Neutrophil (primary cell): ENCODE measurements at regions not wholly inside any gene's neighbourhood (a gene's known extent, or its start where the extent isn't known, plus 50 kb on each side); places are given as distances from the start of the nearest gene placed in this dataset.

Experiments
- H3K27ac ChIP-seq: fragments of 200-600 bp; sonication (generic); 2 replicates; pipeline ENCODE4 v1.5.1; 2016; ENCODE audit warnings: mild to moderate bottlenecking, moderate library complexity
- H3K27me3 ChIP-seq: fragments of 200-600 bp; sonication (generic); 2 replicates; pipeline ENCODE4 v1.6.0; 2016; ENCODE audit warnings: mild to moderate bottlenecking
- H3K36me3 ChIP-seq: fragments of 200-600 bp; sonication (generic); 2 replicates; pipeline ENCODE4 v1.5.1; 2017
- H3K4me1 ChIP-seq, 2 experiments: fragments of 200-600 bp in 1 of 2; sonication (generic) in 1 of 2; 1 replicate in 1 of 2; 2 replicates in 1 of 2; pipeline versions ENCODE4 v1.5.1 to v1.6.1; 2013 to 2016; ENCODE audit warnings: low read depth in 1 of 2, low read length in 1 of 2, mild to moderate bottlenecking in 1 of 2, moderate library complexity in 1 of 2; ENCODE audit not compliant: control insufficient read depth in 1 of 2, insufficient read depth in 1 of 2
- H3K4me3 ChIP-seq, 2 experiments: fragments of 200-600 bp in 1 of 2; sonication (generic) in 1 of 2; 1 replicate in 1 of 2; 2 replicates in 1 of 2; pipeline ENCODE4 v1.5.1; 2013 to 2016; ENCODE audit warnings: low read depth in 1 of 2, low read length in 1 of 2, mild to moderate bottlenecking in 1 of 2, moderate library complexity in 1 of 2
- H3K9me3 ChIP-seq: fragments of 200-600 bp; sonication (generic); 2 replicates; pipeline ENCODE4 v1.5.1; 2016
- CTCF ChIP-seq: fragments of 200-600 bp; sonication (generic); IDR thresholded peaks from 2 replicates; pipeline ENCODE4 v1.5.1; 2016; ENCODE audit warnings: antibody characterized with exemption

- H3K36me3 ChIP-seq, result no peaks in the 10 kb centered on the region
- H3K27me3 ChIP-seq, result no peaks in the 10 kb centered on the region
- H3K9me3 ChIP-seq, result no peaks in the 10 kb centered on the region
- H3K4me1 ChIP-seq, result peaks cover 3 to 6% of the 10 kb centered on the region in 2 experiments
- H3K27ac ChIP-seq, result no peak overlapping the region
- no peak overlapping the region for H3K4me3 ChIP-seq
- TF ChIP-seq CTCF, result no peak
These were observed 266.6 kb downstream of the CYP26B1 start for GRCh38 chr2:71880846-71881610.

- Histone ChIP-seq H3K36me3 (no peaks in the 10 kb centered on the region), H3K27me3 (no peaks in the 10 kb centered on the region), H3K4me3 (no peak overlapping the region), H3K27ac (no peak overlapping the region), H3K4me1 (peaks cover 3 to 6% of the 10 kb centered on the region in 2 experiments), H3K9me3 (no peaks in the 10 kb centered on the region)
- no peak for TF ChIP-seq CTCF
These were observed 267.4 kb downstream of the CYP26B1 start for GRCh38 chr2:71880287-71880686.

- Histone ChIP-seq H3K27ac (no peak overlapping the region), H3K4me1 (peaks cover 3 to 6% of the 10 kb centered on the region in 2 experiments)
- no peak for TF ChIP-seq CTCF
These were observed 268.0 kb downstream of the CYP26B1 start for GRCh38 chr2:71879509-71880184.

GRCh38 chr2:71878626-71879508, 268.8 kb downstream of the CYP26B1 start:
- H3K27ac ChIP-seq, result no peak overlapping the region
- H3K9me3 ChIP-seq, result no peaks in the 10 kb centered on the region
- no peaks in the 10 kb centered on the region for H3K27me3 ChIP-seq
- H3K4me1 ChIP-seq, result peaks cover 3 to 6% of the 10 kb centered on the region in 2 experiments
- TF ChIP-seq CTCF, result no peak
- no peak overlapping the region for H3K4me3 ChIP-seq
- H3K36me3 ChIP-seq, result no peaks in the 10 kb centered on the region

More at GRCh38 chr2:71879509-71880184, 268.0 kb downstream of the CYP26B1 start:
- H3K27me3 ChIP-seq, result no peaks in the 10 kb centered on the region
- H3K36me3 ChIP-seq, result no peaks in the 10 kb centered on the region
- no peak overlapping the region for H3K4me3 ChIP-seq
- no peaks in the 10 kb centered on the region for H3K9me3 ChIP-seq

- H3K27me3 ChIP-seq, result no peaks in the 10 kb centered on the region
- H3K9me3 ChIP-seq, result no peaks in the 10 kb centered on the region
- no peaks in the 10 kb centered on the region for H3K36me3 ChIP-seq
- H3K27ac ChIP-seq, result no peak overlapping the region
- TF ChIP-seq CTCF, result no peak
- H3K4me1 ChIP-seq, result no peaks in the 10 kb centered on the region
- H3K4me3 ChIP-seq, result no peak overlapping the region
These were observed 270.0 kb downstream of the CYP26B1 start for GRCh38 chr2:71877636-71878035.
